DOHH2 (cell line): ENCODE measurements at regions not wholly inside any gene's neighbourhood (a gene's known extent, or its start where the extent isn't known, plus 50 kb on each side); places are given as distances from the start of the nearest gene placed in this dataset.

ENCODE experiments used
- H3F3A ChIP-seq: fragments of 200-600 bp; sonication (generic), shearing (Covaris generic); 2 replicates; pipeline ENCODE4 v1.6.0; 2016; ENCODE audit warnings: antibody characterized with exemption, mild to moderate bottlenecking; ENCODE audit not compliant: control insufficient read depth, insufficient read depth
- H3K27ac ChIP-seq: fragments of 200-600 bp; sonication (generic); 2 replicates; pipeline ENCODE4 v1.5.1; 2014; ENCODE audit warnings: low read depth, mild to moderate bottlenecking, low read length, moderate library complexity
- H3K27me3 ChIP-seq: fragments of 200-600 bp; sonication (generic); 2 replicates; pipeline ENCODE4 v1.6.1; 2014; ENCODE audit warnings: mild to moderate bottlenecking, low read length, mixed read lengths; ENCODE audit not compliant: control insufficient read depth
- H3K36me3 ChIP-seq: fragments of 200-600 bp; sonication (generic); 2 replicates; pipeline ENCODE4 v1.6.1; 2014; ENCODE audit warnings: mild to moderate bottlenecking, low read length, moderate library complexity, mixed read lengths; ENCODE audit not compliant: control insufficient read depth
- H3K4me1 ChIP-seq: fragments of 200-600 bp; sonication (generic); 2 replicates; pipeline ENCODE4 v1.6.1; 2014; ENCODE audit warnings: mild to moderate bottlenecking, low read length, mixed read lengths; ENCODE audit not compliant: control insufficient read depth
- H3K4me2 ChIP-seq: fragments of 200-600 bp; sonication (generic); 2 replicates; pipeline ENCODE4 v1.6.0; 2014; ENCODE audit warnings: mild to moderate bottlenecking, low read length, moderate library complexity
- H3K4me3 ChIP-seq: fragments of 200-600 bp; sonication (generic); 2 replicates; pipeline ENCODE4 v1.5.1; 2014; ENCODE audit warnings: mild to moderate bottlenecking, low read length, mixed read lengths
- H3K79me2 ChIP-seq: fragments of 200-600 bp; sonication (generic); 2 replicates; pipeline ENCODE4 v1.6.1; 2014; ENCODE audit warnings: mild to moderate bottlenecking, low read length, mixed read lengths; ENCODE audit not compliant: control insufficient read depth
- H3K9me2 ChIP-seq: fragments of 200-600 bp; sonication (generic); replicated peaks from 2 replicates; pipeline ENCODE4 v1.6.1; 2014; ENCODE audit warnings: mild to moderate bottlenecking, low read length, mixed read lengths; ENCODE audit not compliant: control insufficient read depth
- H3K9me3 ChIP-seq: fragments of 200-600 bp; sonication (generic); 2 replicates; pipeline ENCODE4 v1.6.1; 2014; ENCODE audit warnings: antibody characterized with exemption, low read length, mixed read lengths; ENCODE audit not compliant: control insufficient read depth, insufficient read depth
- H4K20me1 ChIP-seq: fragments of 200-600 bp; sonication (generic); 2 replicates; pipeline ENCODE4 v1.6.0; 2014; ENCODE audit warnings: low read depth, mild to moderate bottlenecking, antibody characterized with exemption, low read length, moderate library complexity; ENCODE audit not compliant: control insufficient read depth, insufficient read depth
- EZH2phosphoT487 ChIP-seq: fragments of 200-600 bp; sonication (generic); IDR thresholded peaks from 2 replicates; pipeline ENCODE4 v1.6.1; 2017; ENCODE audit warnings: borderline replicate concordance, mild to moderate bottlenecking, antibody characterized with exemption, low read length, moderate library complexity, mixed read lengths
- TF ChIP-seq, protein P1 (sequence below): fragments of 200-600 bp; sonication (generic); IDR thresholded peaks from one replicate; pipeline ENCODE4 v1.5.1; 2014; ENCODE audit warnings: antibody characterized with exemption, mild to moderate bottlenecking, low read depth, low read length; ENCODE audit not compliant: poor library complexity, severe bottlenecking

GRCh38 chr15:29376590-29376989 lies 107.0 kb upstream of the NSMCE3 start:
- Histone ChIP-seq H3K27ac (no peak overlapping the region), H4K20me1 (no peaks in the 10 kb centered on the region), H3F3A (no peaks in the 10 kb centered on the region), H3K79me2 (no peaks in the 10 kb centered on the region), H3K9me3 (no peaks in the 10 kb centered on the region), H3K9me2 (no peaks in the 10 kb centered on the region), H3K36me3 (no peaks in the 10 kb centered on the region), H3K4me2 (no peak overlapping the region), H3K4me3 (no peak overlapping the region), H3K4me1 (no peaks in the 10 kb centered on the region), H3K27me3 (no peaks in the 10 kb centered on the region)
- no peak for TF ChIP-seq EZH2phosphoT487
- TF ChIP-seq, protein P1, sequence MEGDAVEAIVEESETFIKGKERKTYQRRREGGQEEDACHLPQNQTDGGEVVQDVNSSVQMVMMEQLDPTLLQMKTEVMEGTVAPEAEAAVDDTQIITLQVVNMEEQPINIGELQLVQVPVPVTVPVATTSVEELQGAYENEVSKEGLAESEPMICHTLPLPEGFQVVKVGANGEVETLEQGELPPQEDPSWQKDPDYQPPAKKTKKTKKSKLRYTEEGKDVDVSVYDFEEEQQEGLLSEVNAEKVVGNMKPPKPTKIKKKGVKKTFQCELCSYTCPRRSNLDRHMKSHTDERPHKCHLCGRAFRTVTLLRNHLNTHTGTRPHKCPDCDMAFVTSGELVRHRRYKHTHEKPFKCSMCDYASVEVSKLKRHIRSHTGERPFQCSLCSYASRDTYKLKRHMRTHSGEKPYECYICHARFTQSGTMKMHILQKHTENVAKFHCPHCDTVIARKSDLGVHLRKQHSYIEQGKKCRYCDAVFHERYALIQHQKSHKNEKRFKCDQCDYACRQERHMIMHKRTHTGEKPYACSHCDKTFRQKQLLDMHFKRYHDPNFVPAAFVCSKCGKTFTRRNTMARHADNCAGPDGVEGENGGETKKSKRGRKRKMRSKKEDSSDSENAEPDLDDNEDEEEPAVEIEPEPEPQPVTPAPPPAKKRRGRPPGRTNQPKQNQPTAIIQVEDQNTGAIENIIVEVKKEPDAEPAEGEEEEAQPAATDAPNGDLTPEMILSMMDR, result no peak

- no peaks in the 10 kb centered on the region for H4K20me1 ChIP-seq
- H3K79me2 ChIP-seq, result no peaks in the 10 kb centered on the region
- no peaks in the 10 kb centered on the region for H3K9me2 ChIP-seq
- no peak for TF ChIP-seq EZH2phosphoT487
- TF ChIP-seq, protein P1, result no peak
- no peak overlapping the region for H3K4me2 ChIP-seq
- H3K9me3 ChIP-seq, result peaks cover 8% of the 10 kb centered on the region; the same call in 1 of the 2 replicates
- H3K4me3 ChIP-seq, result no peak overlapping the region
- no peaks in the 10 kb centered on the region for H3F3A ChIP-seq
- no peaks in the 10 kb centered on the region for H3K36me3 ChIP-seq
- H3K27ac ChIP-seq, result no peak overlapping the region
- H3K4me1 ChIP-seq, result no peaks in the 10 kb centered on the region
- H3K27me3 ChIP-seq, result no peaks in the 10 kb centered on the region
Observed at GRCh38 chr15:29369261-29369660, 99.6 kb upstream of the NSMCE3 start.

- H3K4me1 ChIP-seq, result no peaks in the 10 kb centered on the region
- no peaks in the 10 kb centered on the region for H3F3A ChIP-seq
- no peaks in the 10 kb centered on the region for H3K36me3 ChIP-seq
- H3K4me3 ChIP-seq, result no peak overlapping the region
- H3K27ac ChIP-seq, result no peak overlapping the region
- TF ChIP-seq, protein P1, result no peak
- TF ChIP-seq EZH2phosphoT487, result no peak
- no peaks in the 10 kb centered on the region for H3K9me2 ChIP-seq
- no peaks in the 10 kb centered on the region for H3K79me2 ChIP-seq
- peaks cover 7% of the 10 kb centered on the region; the same call in 1 of the 2 replicates for H3K9me3 ChIP-seq
- no peaks in the 10 kb centered on the region for H3K27me3 ChIP-seq
- no peak overlapping the region for H3K4me2 ChIP-seq
- no peaks in the 10 kb centered on the region for H4K20me1 ChIP-seq
Observed at GRCh38 chr15:29364426-29365078, 94.9 kb upstream of the NSMCE3 start.
